H1 (cell line): ENCODE measurements at regions not wholly inside any gene's neighbourhood (a gene's known extent, or its start where the extent isn't known, plus 50 kb on each side); places are given as distances from the start of the nearest gene placed in this dataset.

ENCODE experiments used
- CTCF ChIA-PET: fragments of 300-600 bp; sonication (Branson Sonifier 250); formaldehyde crosslinking; loops from one replicate; lab custom pipeline; 2021; ENCODE audit not compliant: partially characterized antibody; lab: Charles Lee
- POLR2A ChIA-PET: fragments of 300-600 bp; sonication (Branson Sonifier 250); formaldehyde crosslinking; loops from one replicate; lab custom pipeline; 2021; ENCODE audit warnings: inconsistent platforms; ENCODE audit not compliant: partially characterized antibody; lab: Charles Lee
- DNase-seq, 2 experiments: peaks; one replicate each; pipeline versions ENCODE4 v3.0.0 to v3.0.0-alpha.2; 2010 to 2022; ENCODE audit warnings: low spot score in 2 of 2, low read depth in 1 of 2, mixed read lengths in 1 of 2
- FAIRE-seq: peaks from 2 replicates; lab custom pipeline; 2011; peaks lifted over from hg19 to GRCh38; lab: Jason Lieb, UNC
- H2AFZ ChIP-seq: 2 replicates; pipeline ENCODE4 v1.8.1; 2012; ENCODE audit warnings: low read length, inconsistent platforms
- H2AK5ac ChIP-seq: 2 replicates; pipeline ENCODE4 v1.6.1; 2013; ENCODE audit warnings: low read depth, low read length
- H2BK120ac ChIP-seq: replicated peaks from 2 replicates; pipeline ENCODE3; 2013; ENCODE audit warnings: low read depth, low read length, inconsistent platforms
- H2BK12ac ChIP-seq: 2 replicates; pipeline ENCODE4 v1.6.1; 2013; ENCODE audit warnings: low read depth, low read length
- H2BK15ac ChIP-seq: 2 replicates; pipeline ENCODE4 v1.6.1; 2013; ENCODE audit warnings: low read length
- H2BK20ac ChIP-seq: 2 replicates; pipeline ENCODE4 v1.6.1; 2013; ENCODE audit warnings: low read length
- H2BK5ac ChIP-seq: 2 replicates; pipeline ENCODE4 v1.6.1; 2013; ENCODE audit warnings: low read depth, low read length
- H3K14ac ChIP-seq: 2 replicates; pipeline ENCODE4 v1.6.1; 2013; ENCODE audit warnings: inconsistent platforms; ENCODE audit not compliant: insufficient read length
- H3K18ac ChIP-seq: 2 replicates; pipeline ENCODE4 v1.6.1; 2013; ENCODE audit warnings: low read length; ENCODE audit errors: extremely low read depth
- H3K23ac ChIP-seq: 2 replicates; pipeline ENCODE4 v1.6.1; 2013; ENCODE audit warnings: inconsistent platforms; ENCODE audit not compliant: insufficient read length
- H3K23me2 ChIP-seq: 2 replicates; pipeline ENCODE4 v1.6.1; 2013; ENCODE audit warnings: low read depth, low read length
- H3K27ac ChIP-seq: 2 replicates; pipeline ENCODE4 v1.6.1; 2011; ENCODE audit warnings: low read depth, low read length, inconsistent platforms
- H3K27me3 ChIP-seq, 4 experiments: replicated peaks in 1 of 4; 1 replicate in 1 of 4; 2 replicates in 3 of 4; pipeline versions ENCODE4 v1.6.1 to v1.8.1; 2011 to 2013; ENCODE audit warnings: low read length in 3 of 4, mild to moderate bottlenecking in 3 of 4, inconsistent platforms in 2 of 4, mixed read lengths in 2 of 4, moderate library complexity in 1 of 4; ENCODE audit not compliant: control insufficient read depth in 3 of 4, insufficient read depth in 3 of 4; ENCODE audit errors: extremely low read depth in 1 of 4
- H3K36me3 ChIP-seq, 4 experiments: 2 replicates each; pipeline versions ENCODE4 v1.6.1 to v1.8.1; 2011 to 2013; ENCODE audit warnings: mild to moderate bottlenecking in 4 of 4, low read length in 3 of 4, moderate library complexity in 2 of 4, control low read depth in 1 of 4, inconsistent platforms in 1 of 4; ENCODE audit not compliant: insufficient read depth in 4 of 4, control insufficient read depth in 2 of 4
- H3K4ac ChIP-seq: replicated peaks from 2 replicates; pipeline ENCODE3; 2013; ENCODE audit warnings: low read length, low read depth, mixed read lengths, inconsistent platforms; ENCODE audit not compliant: insufficient read length
- H3K4me1 ChIP-seq, 4 experiments: replicated peaks in 1 of 4; 1 replicate in 1 of 4; 2 replicates in 3 of 4; pipeline versions ENCODE4 v1.6.1 to v1.8.1; 2011 to 2013; ENCODE audit warnings: low read length in 3 of 4, inconsistent platforms in 2 of 4, mixed read lengths in 1 of 4; ENCODE audit not compliant: insufficient read depth in 4 of 4, control insufficient read depth in 3 of 4
- H3K4me2 ChIP-seq, 2 experiments: 2 replicates each; pipeline versions ENCODE4 v1.6.1 to v1.8.1; 2011 to 2013; ENCODE audit warnings: low read depth in 2 of 2, low read length in 2 of 2, control low read depth in 1 of 2, inconsistent platforms in 1 of 2, mild to moderate bottlenecking in 1 of 2; ENCODE audit not compliant: insufficient read depth in 1 of 2
- H3K4me3 ChIP-seq, 4 experiments: fragments of 200-600, 300-600 bp in 1 of 4; sonication (generic), shearing (Covaris generic), sonication (Bioruptor Twin) in 1 of 4; 2 replicates each; pipeline versions ENCODE4 v1.5.1 to v1.8.1; 2011 to 2016; ENCODE audit warnings: low read length in 4 of 4, low read depth in 3 of 4, control low read depth in 2 of 4, inconsistent platforms in 2 of 4, mild to moderate bottlenecking in 2 of 4, mixed read lengths in 1 of 4, moderate library complexity in 1 of 4; ENCODE audit not compliant: insufficient read depth in 2 of 4; ENCODE audit errors: extremely low read depth in 1 of 4
- H3K56ac ChIP-seq: replicated peaks from 2 replicates; pipeline ENCODE3; 2013; ENCODE audit warnings: low read depth, mild to moderate bottlenecking, mixed read lengths, low read length, inconsistent platforms; ENCODE audit not compliant: insufficient read length
- H3K79me1 ChIP-seq: 2 replicates; pipeline ENCODE4 v1.6.1; 2013; ENCODE audit warnings: low read depth, low read length, control low read depth
- H3K79me2 ChIP-seq, 2 experiments: 2 replicates each; pipeline versions ENCODE4 v1.6.1 to v1.8.1; 2012 to 2013; ENCODE audit warnings: low read length in 2 of 2, mild to moderate bottlenecking in 2 of 2, inconsistent platforms in 1 of 2; ENCODE audit not compliant: insufficient read depth in 2 of 2, control insufficient read depth in 1 of 2
- H3K9ac ChIP-seq, 4 experiments: replicated peaks in 1 of 4; 1 replicate in 1 of 4; 2 replicates in 3 of 4; pipeline versions ENCODE4 v1.6.1 to v1.8.1; 2011 to 2013; ENCODE audit warnings: low read depth in 3 of 4, low read length in 3 of 4, control low read depth in 2 of 4, mild to moderate bottlenecking in 2 of 4, moderate library complexity in 2 of 4, inconsistent platforms in 1 of 4; ENCODE audit errors: extremely low read depth in 1 of 4
- H3K9me3 ChIP-seq, 2 experiments: 2 replicates each; pipeline versions ENCODE4 v1.6.1 to v1.8.1; 2012 to 2013; ENCODE audit warnings: mild to moderate bottlenecking in 2 of 2, moderate library complexity in 2 of 2, control low read depth in 1 of 2, inconsistent platforms in 1 of 2, low read depth in 1 of 2, low read length in 1 of 2, mixed read lengths in 1 of 2; ENCODE audit not compliant: insufficient read depth in 2 of 2
- H4K20me1 ChIP-seq, 2 experiments: replicated peaks in 1 of 2; 2 replicates each; pipeline versions ENCODE3 to v1.8.1; 2011 to 2013; ENCODE audit warnings: inconsistent platforms in 2 of 2, low read length in 2 of 2, mild to moderate bottlenecking in 1 of 2; ENCODE audit not compliant: insufficient read depth in 2 of 2, control insufficient read depth in 1 of 2
- H4K5ac ChIP-seq: 2 replicates; pipeline ENCODE4 v1.6.1; 2013; ENCODE audit warnings: low read length, low read depth, mixed read lengths, inconsistent platforms; ENCODE audit not compliant: insufficient read length
- H4K8ac ChIP-seq: 2 replicates; pipeline ENCODE4 v1.8.0; 2013; ENCODE audit warnings: mild to moderate bottlenecking, moderate library complexity, low read length, inconsistent platforms; ENCODE audit not compliant: insufficient read depth; ENCODE audit errors: extremely low read depth
- H4K91ac ChIP-seq: replicated peaks from 2 replicates; pipeline ENCODE3; 2013; ENCODE audit warnings: low read length, mixed read lengths, inconsistent platforms; ENCODE audit not compliant: insufficient read length
- NANOG ChIP-seq: IDR thresholded peaks from 2 replicates; pipeline ENCODE4 v1.6.1; 2011; ENCODE audit warnings: low read length, low read depth, mild to moderate bottlenecking, inconsistent platforms; ENCODE audit not compliant: insufficient read depth, poor library complexity, severe bottlenecking
- RFX5 ChIP-seq: IDR thresholded peaks from 2 replicates; pipeline ENCODE4 v1.6.1; 2011; ENCODE audit warnings: low read depth, low read length, improper control_type of control experiment, borderline replicate concordance
- TCF12 ChIP-seq: IDR thresholded peaks from 2 replicates; pipeline ENCODE4 v1.6.1; 2011; ENCODE audit warnings: low read depth, mild to moderate bottlenecking, low read length
- WGBS, 2 experiments: shearing (Covaris generic) in 1 of 2; methylation state at CpG; one replicate each; pipeline versions ENCODE4 v1.1.6 to v1.1.7; 2013 to 2015; ENCODE audit warnings: low lambda C conversion rate in 2 of 2, mixed read lengths in 2 of 2, inconsistent platforms in 1 of 2, low coverage in 1 of 2, missing lambda C conversion rate in 1 of 2; ENCODE audit not compliant: insufficient replicate concordance in 2 of 2, insufficient coverage in 1 of 2, insufficient read length in 1 of 2; ENCODE audit errors: extremely low coverage in 1 of 2, missing lambda C conversion rate in 1 of 2; 5-methylcytosine and 5-hydroxymethylcytosine counted together

DNA sequence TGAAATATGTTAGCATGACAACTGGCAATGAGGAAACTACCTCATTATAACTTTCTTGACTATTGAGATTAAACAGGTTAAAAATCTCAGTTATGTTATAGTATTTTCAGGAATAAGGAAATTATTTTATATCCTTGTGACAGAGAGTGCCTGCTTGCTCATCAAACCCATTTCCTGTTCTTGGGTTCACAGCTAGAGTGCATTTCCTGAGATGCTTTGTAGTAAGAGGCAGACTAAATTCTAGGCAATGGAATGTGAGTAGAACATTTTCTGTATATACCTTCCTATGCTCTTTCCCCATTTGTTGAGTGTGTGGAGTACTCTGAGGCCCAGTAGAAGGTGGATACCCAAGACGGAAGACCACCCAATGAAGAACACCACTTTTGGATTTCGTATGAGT lies 96.9 kb upstream of the CASK start:
- Histone ChIP-seq H2BK12ac (no peak overlapping the region), H4K91ac (no peak overlapping the region), H4K8ac (no peak overlapping the region), H3K9ac (no peak overlapping the region), H3K14ac (no peak overlapping the region), H3K79me2 (no peaks in the 10 kb centered on the region), H3K4me2 (no peak overlapping the region), H3K4me3 (no peak overlapping the region), H3K23ac (no peak overlapping the region), H3K9me3 (no peaks in the 10 kb centered on the region), H3K79me1 (no peaks in the 10 kb centered on the region), H2BK120ac (no peak overlapping the region), H2BK20ac (no peak overlapping the region), H3K4ac (no peak overlapping the region), H3K56ac (no peak overlapping the region), H2BK15ac (no peak overlapping the region), H3K27me3 (no peaks in the 10 kb centered on the region), H2AFZ (no peak overlapping the region), H3K36me3 (no peaks in the 10 kb centered on the region), H4K20me1 (no peaks in the 10 kb centered on the region), H2AK5ac (no peak overlapping the region), H3K18ac (no peak overlapping the region), H2BK5ac (no peak overlapping the region), H3K23me2 (no peaks in the 10 kb centered on the region), H3K27ac (no peak overlapping the region), H3K4me1 (no peaks in the 10 kb centered on the region), H4K5ac (no peak overlapping the region)
- TF ChIP-seq RFX5 (no peak), TCF12 (no peak), NANOG (no peak)
- CTCF ChIA-PET: no interaction called here
- 84% methylated on average over 2 of the region's 2 CpGs; no CpG with 5 or more reads in 1 of the 2 experiments for WGBS, 2 experiments
- no peak for DNase-seq
- no peak for FAIRE-seq
- POLR2A ChIA-PET: no interaction called here
